ENCODE measurements at regions not wholly inside any gene's neighbourhood (a gene's known extent, or its start where the extent isn't known, plus 50 kb on each side); places are given as distances from the start of the nearest gene placed in this dataset.

GRCh38 chr12:92543840-92544239 is 158.9 kb upstream of the PLEKHG7 start:
- peak overlapping the region in 3 of 8 donors; percentile 15 to 66 (median 36) for H3K27ac Mint-ChIP-seq
- H3K27me3 ChIP-seq (ENCODE audit: insufficient read depth, low read length, poor library complexity, severe bottlenecking) = no peaks in the 10 kb centered on the region
- no peak overlapping the region for H3K27ac ChIP-seq (ENCODE audit: low read depth, low read length)
- H3K27me3 Mint-ChIP-seq = no peaks in the 10 kb centered on the region
- peak overlapping the region in 1 of 7 donors; percentile 23 for H3K4me3 Mint-ChIP-seq
- no peaks in the 10 kb centered on the region for H3K36me3 ChIP-seq (ENCODE audit: insufficient read depth, low read length)
- CTCF ChIA-PET = no interaction called here
- peaks cover 46 to 52% (median 47%) of the 10 kb centered on the region in 3 donors for H3K4me1 Mint-ChIP-seq
- no peak overlapping the region for H3K4me3 ChIP-seq (ENCODE audit: low read length)
- H3K36me3 Mint-ChIP-seq = peaks cover 0 to 23% (median under 1%) of the 10 kb centered on the region in 3 donors
- no peaks in the 10 kb centered on the region for H3K9me3 Mint-ChIP-seq
- POLR2A ChIA-PET = no interaction called here
- peaks cover 34% of the 10 kb centered on the region for H3K4me1 ChIP-seq (ENCODE audit: insufficient read depth, low read length)
- DNase-seq = no peak
- no peaks in the 10 kb centered on the region for H3K9me3 ChIP-seq (ENCODE audit: low read length)

- CTCF ChIA-PET = no interaction called here
- H3K4me3 Mint-ChIP-seq = peak overlapping the region in 1 of 7 donors; percentile 24
- H3K4me1 ChIP-seq (ENCODE audit: insufficient read depth, low read length) = peaks cover 39% of the 10 kb centered on the region
- H3K27me3 ChIP-seq (ENCODE audit: insufficient read depth, low read length, poor library complexity, severe bottlenecking) = no peaks in the 10 kb centered on the region
- H3K36me3 Mint-ChIP-seq = peaks cover 0 to 24% (median 2%) of the 10 kb centered on the region in 3 donors
- H3K4me3 ChIP-seq (ENCODE audit: low read length) = no peak overlapping the region
- H3K27me3 Mint-ChIP-seq = no peaks in the 10 kb centered on the region
- no peaks in the 10 kb centered on the region for H3K9me3 Mint-ChIP-seq
- POLR2A ChIA-PET = no interaction called here
- H3K9me3 ChIP-seq (ENCODE audit: low read length) = no peaks in the 10 kb centered on the region
- H3K27ac Mint-ChIP-seq = peak overlapping the region in 3 of 8 donors; percentile 38 to 79 (median 63)
- peaks cover 48 to 56% (median 52%) of the 10 kb centered on the region in 3 donors for H3K4me1 Mint-ChIP-seq
- DNase-seq = no peak
- H3K27ac ChIP-seq (ENCODE audit: low read depth, low read length) = no peak overlapping the region
- H3K36me3 ChIP-seq (ENCODE audit: insufficient read depth, low read length) = no peaks in the 10 kb centered on the region
These were observed 159.4 kb upstream of the PLEKHG7 start for GRCh38 chr12:92543359-92543758.

- H3K27me3 ChIP-seq (ENCODE audit: insufficient read depth, low read length, poor library complexity, severe bottlenecking) = no peaks in the 10 kb centered on the region
- H3K4me3 Mint-ChIP-seq = peak overlapping the region in 3 of 7 donors; percentile 32 to 71 (median 36)
- H3K27me3 Mint-ChIP-seq = no peaks in the 10 kb centered on the region
- peaks cover 58 to 68% (median 60%) of the 10 kb centered on the region in 3 donors for H3K4me1 Mint-ChIP-seq
- H3K4me3 ChIP-seq (ENCODE audit: low read length) = no peak overlapping the region
- H3K27ac ChIP-seq (ENCODE audit: low read depth, low read length) = no peak overlapping the region
- peak overlapping the region; percentile 1 to 98 (median 91) for H3K27ac Mint-ChIP-seq
- H3K36me3 ChIP-seq (ENCODE audit: insufficient read depth, low read length) = no peaks in the 10 kb centered on the region
- peaks cover 0 to 24% (median 2%) of the 10 kb centered on the region in 3 donors for H3K36me3 Mint-ChIP-seq
- ChIA-PET CTCF (no interaction called here), POLR2A (interaction anchor here (0.6 to 0.7 kb wide), 2 partner anchors 396 to 496 kb away, joined by 3 to 4 read pairs; partner anchors contain the start of gene BTG1)
- H3K9me3 Mint-ChIP-seq = no peaks in the 10 kb centered on the region
- no peaks in the 10 kb centered on the region for H3K9me3 ChIP-seq (ENCODE audit: low read length)
- DNase-seq = no peak
- peaks cover 48% of the 10 kb centered on the region for H3K4me1 ChIP-seq (ENCODE audit: insufficient read depth, low read length)
These were observed 161.1 kb upstream of the PLEKHG7 start for GRCh38 chr12:92541731-92542130.

- Mint-ChIP-seq H3K9me3 (no peaks in the 10 kb centered on the region), H3K27ac (peak overlapping the region; percentile 75 to 98 (median 96)), H3K27me3 (no peaks in the 10 kb centered on the region), H3K4me1 (peaks cover 62 to 73% (median 68%) of the 10 kb centered on the region in 3 donors), H3K4me3 (peak overlapping the region in 6 of 7 donors; percentile 21 to 87 (median 73)), H3K36me3 (peaks cover 0 to 24% (median 2%) of the 10 kb centered on the region in 3 donors)
- Histone ChIP-seq H3K27ac (ENCODE audit: low read depth, low read length) (no peak overlapping the region), H3K4me1 (ENCODE audit: insufficient read depth, low read length) (peaks cover 48% of the 10 kb centered on the region), H3K36me3 (ENCODE audit: insufficient read depth, low read length) (no peaks in the 10 kb centered on the region), H3K27me3 (ENCODE audit: insufficient read depth, low read length, poor library complexity, severe bottlenecking) (no peaks in the 10 kb centered on the region), H3K9me3 (ENCODE audit: low read length) (no peaks in the 10 kb centered on the region), H3K4me3 (ENCODE audit: low read length) (peak overlapping the region; percentile 16)
- POLR2A ChIA-PET = interaction anchor here (0.6 kb wide), 1 partner anchor 397 kb away, joined by 3 read pairs; no protein-coding TSS in a partner anchor
- CTCF ChIA-PET = interaction anchor here (1.0 to 1.4 kb wide), 2 partner anchors 23 to 28 kb away, joined by 3 to 4 read pairs; no protein-coding TSS in a partner anchor
- no peak for DNase-seq
These were observed 161.9 kb upstream of the PLEKHG7 start for GRCh38 chr12:92540782-92541423.

GRCh38 chr12:92539976-92540781 is 162.6 kb upstream of the PLEKHG7 start:
- H3K27ac Mint-ChIP-seq = peak overlapping the region; percentile 75 to 98 (median 96)
- no peaks in the 10 kb centered on the region for H3K9me3 Mint-ChIP-seq
- peaks cover 0 to 24% (median 2%) of the 10 kb centered on the region in 3 donors for H3K36me3 Mint-ChIP-seq
- peak overlapping the region; percentile 16 for H3K4me3 ChIP-seq (ENCODE audit: low read length)
- no peaks in the 10 kb centered on the region for H3K27me3 Mint-ChIP-seq
- no peaks in the 10 kb centered on the region for H3K9me3 ChIP-seq (ENCODE audit: low read length)
- H3K27ac ChIP-seq (ENCODE audit: low read depth, low read length) = no peak overlapping the region
- H3K27me3 ChIP-seq (ENCODE audit: insufficient read depth, low read length, poor library complexity, severe bottlenecking) = no peaks in the 10 kb centered on the region
- H3K4me1 Mint-ChIP-seq = peaks cover 64 to 77% (median 70%) of the 10 kb centered on the region in 3 donors
- peak overlapping the region in 6 of 7 donors; percentile 60 to 87 (median 73) for H3K4me3 Mint-ChIP-seq
- H3K4me1 ChIP-seq (ENCODE audit: insufficient read depth, low read length) = peaks cover 48% of the 10 kb centered on the region
- no peaks in the 10 kb centered on the region for H3K36me3 ChIP-seq (ENCODE audit: insufficient read depth, low read length)
- DNase-seq = peak in 1 of 5 donors; percentile 21
- CTCF ChIA-PET = interaction anchor here (1.0 to 1.4 kb wide), 2 partner anchors 24 to 28 kb away, joined by 3 to 4 read pairs; no protein-coding TSS in a partner anchor
- POLR2A ChIA-PET = no interaction called here

- Mint-ChIP-seq H3K27me3 (no peaks in the 10 kb centered on the region), H3K27ac (peak overlapping the region; percentile 67 to 98 (median 94)), H3K36me3 (peaks cover 0 to 20% (median 2%) of the 10 kb centered on the region in 3 donors), H3K9me3 (no peaks in the 10 kb centered on the region), H3K4me1 (peaks cover 61 to 75% (median 70%) of the 10 kb centered on the region in 3 donors), H3K4me3 (peak overlapping the region in 5 of 7 donors; percentile 60 to 87 (median 71))
- no peak overlapping the region for H3K27ac ChIP-seq (ENCODE audit: low read depth, low read length)
- H3K9me3 ChIP-seq (ENCODE audit: low read length) = no peaks in the 10 kb centered on the region
- POLR2A ChIA-PET = no interaction called here
- H3K36me3 ChIP-seq (ENCODE audit: insufficient read depth, low read length) = no peaks in the 10 kb centered on the region
- CTCF ChIA-PET = no interaction called here
- H3K27me3 ChIP-seq (ENCODE audit: insufficient read depth, low read length, poor library complexity, severe bottlenecking) = no peaks in the 10 kb centered on the region
- no peak for DNase-seq
- H3K4me1 ChIP-seq (ENCODE audit: insufficient read depth, low read length) = peaks cover 48% of the 10 kb centered on the region
- peak overlapping the region; percentile 10 for H3K4me3 ChIP-seq (ENCODE audit: low read length)
These were observed 163.6 kb upstream of the PLEKHG7 start for GRCh38 chr12:92539110-92539749.

- Histone ChIP-seq H3K9me3 (ENCODE audit: low read length) (no peaks in the 10 kb centered on the region), H3K36me3 (ENCODE audit: insufficient read depth, low read length) (no peaks in the 10 kb centered on the region), H3K4me1 (ENCODE audit: insufficient read depth, low read length) (peaks cover 48% of the 10 kb centered on the region), H3K27ac (ENCODE audit: low read depth, low read length) (no peak overlapping the region), H3K27me3 (ENCODE audit: insufficient read depth, low read length, poor library complexity, severe bottlenecking) (no peaks in the 10 kb centered on the region), H3K4me3 (ENCODE audit: low read length) (no peak overlapping the region)
- Mint-ChIP-seq H3K27me3 (no peaks in the 10 kb centered on the region), H3K36me3 (peaks cover 0 to 14% (median 2%) of the 10 kb centered on the region in 3 donors), H3K27ac (peak overlapping the region; percentile 4 to 77 (median 54)), H3K4me3 (no peak overlapping the region), H3K4me1 (peaks cover 55 to 64% (median 63%) of the 10 kb centered on the region in 3 donors), H3K9me3 (peaks cover 0 to 5% (median 0%) of the 10 kb centered on the region in 5 donors)
- POLR2A ChIA-PET = no interaction called here
- no peak for DNase-seq
- CTCF ChIA-PET = no interaction called here
These were observed 165.4 kb upstream of the PLEKHG7 start for GRCh38 chr12:92537290-92537960.

All from CD8-positive, alpha-beta memory T cell (primary cell).